NCI-H1694 treated with DMSO at 0.1 percent for 48 hours (cell line): ENCODE measurements at regions not wholly inside any gene's neighbourhood (a gene's known extent, or its start where the extent isn't known, plus 50 kb on each side); places are given as distances from the start of the nearest gene placed in this dataset.
"Not testable (repeated sequence)": the region's sequence is repeated elsewhere in the genome, so short reads cannot be mapped to it uniquely, and the experiment has no call there.

Experiments used
- DNase-seq: peaks from one replicate; lab custom pipeline; 2025; lab: John Stamatoyannopoulos, UW

DNA sequence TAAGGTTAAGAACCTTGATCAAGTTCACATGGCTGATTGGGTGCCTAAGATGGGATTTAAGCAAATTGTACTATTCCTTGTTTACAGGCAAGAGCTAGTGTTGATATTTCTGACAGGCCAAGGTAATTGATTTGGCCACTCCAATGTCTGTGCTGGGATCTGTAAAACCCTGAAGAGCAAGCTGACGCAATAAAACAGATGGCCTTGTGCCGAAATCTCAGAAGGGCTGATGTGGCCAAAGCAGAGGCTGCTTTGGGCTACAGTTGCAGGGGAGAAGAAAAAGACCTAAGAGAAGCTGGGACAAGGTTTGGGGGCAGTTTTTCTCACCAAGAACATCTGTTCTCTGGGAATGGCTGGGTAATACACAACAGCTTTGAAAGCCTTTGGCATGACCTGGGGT lies 463.2 kb upstream of the ZNF608 start:
- DNase-seq = peak; percentile 54

DNA sequence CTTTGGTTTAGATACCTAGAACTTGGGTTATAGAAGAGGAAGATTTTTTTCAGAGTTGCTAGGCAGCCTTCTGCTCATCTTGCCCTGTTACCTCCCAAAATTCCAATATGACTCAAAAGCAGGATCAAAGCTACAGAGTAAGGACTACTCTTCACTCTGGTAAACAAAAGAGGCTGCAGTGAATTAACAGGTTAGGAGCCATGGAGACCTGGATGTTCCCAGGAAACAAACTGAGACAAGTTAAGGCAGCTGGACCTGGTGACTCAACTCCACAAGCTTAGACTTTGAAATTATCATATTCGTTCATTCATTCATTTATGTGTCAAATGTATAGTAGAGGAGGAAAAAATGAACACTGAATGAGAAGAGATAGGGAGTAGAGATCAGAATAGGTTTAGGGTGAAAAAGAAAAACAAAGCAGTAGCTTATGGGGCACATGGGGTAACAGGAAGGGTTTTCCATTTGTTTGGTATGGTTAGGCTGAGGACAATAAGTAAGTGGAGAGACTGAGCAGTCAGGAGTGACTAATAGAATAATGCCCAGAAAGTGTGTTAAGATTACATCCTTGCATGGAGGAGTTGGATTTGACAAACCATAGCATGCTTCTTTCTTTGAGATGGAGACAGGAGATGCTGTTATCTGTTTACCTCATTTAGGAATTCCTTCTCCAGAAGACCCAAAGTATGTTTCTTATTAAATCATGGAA lies 464.0 kb upstream of the ZNF608 start:
- no peak for DNase-seq

DNA sequence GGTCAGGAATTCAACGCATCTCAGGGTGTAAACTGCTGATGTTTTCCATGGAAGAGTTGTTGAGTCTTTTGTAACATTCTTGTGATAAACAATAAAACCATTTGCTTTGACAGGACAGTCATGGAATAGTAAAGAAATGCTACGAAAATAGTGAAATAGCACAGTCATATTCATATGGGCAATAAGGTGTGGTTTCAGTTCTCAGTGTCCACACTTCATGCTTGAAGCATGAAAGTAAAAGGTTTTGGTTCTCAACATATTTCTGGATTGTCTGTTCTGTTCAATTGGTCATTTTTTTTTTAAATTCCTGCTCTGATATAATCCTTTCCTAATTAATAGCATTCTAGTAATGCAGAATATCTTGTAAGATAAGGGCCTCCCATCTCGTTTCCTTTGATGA lies 467.6 kb upstream of the ZNF608 start:
- no peak for DNase-seq

DNA sequence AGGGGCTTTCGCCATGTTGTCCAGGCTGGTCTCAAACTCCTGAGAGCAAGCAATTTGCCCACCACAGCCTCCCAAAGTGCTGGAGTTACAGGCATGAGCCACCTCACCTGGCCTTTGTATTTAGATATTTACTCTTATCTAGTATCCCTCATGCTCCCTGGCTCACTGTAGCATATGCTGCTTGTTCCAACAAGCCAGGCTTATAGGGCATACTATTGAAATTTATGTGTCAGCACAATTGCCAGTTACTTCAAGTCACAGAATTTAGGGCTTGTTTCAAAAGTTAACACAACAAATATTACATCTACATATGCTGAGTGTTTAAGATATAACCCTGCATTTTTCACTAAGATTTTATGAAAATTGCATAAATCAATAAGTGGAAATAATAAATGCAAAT lies 469.2 kb upstream of the ZNF608 start:
- DNase-seq = no peak

DNA sequence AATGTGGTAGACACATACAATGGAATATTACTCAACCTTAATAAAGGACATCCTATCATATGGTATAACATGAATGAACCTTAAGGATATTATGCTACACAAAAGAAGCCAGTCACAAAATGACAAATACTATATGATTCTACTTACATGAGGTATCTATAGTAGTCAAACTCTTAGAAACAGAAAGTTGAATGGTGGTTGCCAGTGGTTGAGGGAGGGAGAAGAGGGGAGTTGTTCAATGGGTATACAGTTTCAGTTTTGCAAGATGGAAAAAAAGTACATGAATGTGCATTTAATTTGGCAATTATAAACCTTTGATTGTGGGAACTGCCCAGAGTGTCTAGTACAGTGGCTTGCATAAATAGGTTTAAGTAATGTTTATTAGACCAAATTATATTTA lies 473.3 kb upstream of the ZNF608 start:
- DNase-seq = no peak

DNA sequence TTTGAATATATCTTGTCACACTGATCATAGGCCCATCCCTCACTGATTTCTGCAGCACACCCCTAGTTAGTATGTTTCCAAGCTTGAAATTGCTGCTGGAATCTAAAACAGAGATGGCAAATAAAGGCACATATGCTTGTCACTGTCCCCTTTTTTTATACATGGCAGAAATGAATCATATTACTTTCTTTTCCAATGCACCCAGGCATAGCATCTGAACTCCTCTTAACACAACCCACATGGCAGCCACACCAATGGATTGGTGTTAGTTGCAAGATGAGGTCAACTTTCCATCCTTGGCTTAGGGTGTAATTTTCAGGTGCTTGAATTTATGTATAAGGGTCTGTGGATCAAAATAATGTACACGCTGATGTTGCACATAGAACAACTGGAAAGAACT lies 473.8 kb upstream of the ZNF608 start:
- no peak for DNase-seq

DNA sequence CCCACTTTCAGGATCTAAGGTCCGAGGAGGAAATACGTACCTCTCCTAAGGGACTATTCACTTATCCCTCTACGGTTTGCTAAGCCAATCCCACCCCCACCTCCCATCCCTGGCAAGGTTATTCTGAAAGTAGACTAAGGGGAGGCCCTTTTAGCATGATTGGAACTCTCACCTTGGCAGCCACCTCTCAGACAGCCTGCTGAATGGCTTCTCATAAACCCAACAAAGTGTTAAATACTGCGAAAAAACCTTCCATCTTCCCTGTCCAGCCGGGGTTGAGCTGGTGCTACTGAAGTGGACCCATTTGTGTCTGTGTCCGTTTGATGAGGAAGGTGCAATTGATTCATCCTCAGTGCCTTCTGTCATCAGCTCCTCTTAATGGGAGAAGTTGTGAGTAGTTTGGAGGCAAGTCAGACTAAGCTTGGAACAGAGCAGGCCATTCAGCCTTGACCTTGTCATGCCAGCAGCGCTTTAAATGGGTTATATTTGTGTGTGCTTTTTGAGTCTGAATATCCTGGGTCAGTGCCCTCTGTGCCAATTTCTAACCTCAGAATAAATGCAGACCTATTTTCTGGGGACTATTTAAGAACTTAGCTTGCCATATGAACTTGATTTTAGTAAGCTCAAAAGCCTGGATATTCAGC lies 476.3 kb upstream of the ZNF608 start:
- no peak for DNase-seq

DNA sequence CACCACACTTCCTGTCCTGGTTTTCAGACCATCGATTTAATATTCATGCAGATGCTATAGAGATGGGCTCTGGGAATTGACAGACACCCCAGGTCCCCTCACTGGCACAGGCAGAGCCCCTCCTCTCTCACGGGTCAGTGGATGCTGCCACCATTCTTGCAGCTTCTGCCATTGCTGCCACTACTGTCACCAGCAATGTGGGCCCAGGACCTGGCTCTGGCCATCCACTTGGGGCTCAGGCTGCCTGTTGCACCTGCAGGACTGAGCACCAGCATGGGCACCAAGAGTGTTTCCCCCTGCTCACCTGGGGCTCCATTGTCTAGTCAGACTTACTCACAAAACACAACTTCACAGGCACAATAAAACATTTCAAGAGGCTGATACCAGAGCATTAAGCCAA lies 479.0 kb upstream of the ZNF608 start:
- DNase-seq = no peak

DNA sequence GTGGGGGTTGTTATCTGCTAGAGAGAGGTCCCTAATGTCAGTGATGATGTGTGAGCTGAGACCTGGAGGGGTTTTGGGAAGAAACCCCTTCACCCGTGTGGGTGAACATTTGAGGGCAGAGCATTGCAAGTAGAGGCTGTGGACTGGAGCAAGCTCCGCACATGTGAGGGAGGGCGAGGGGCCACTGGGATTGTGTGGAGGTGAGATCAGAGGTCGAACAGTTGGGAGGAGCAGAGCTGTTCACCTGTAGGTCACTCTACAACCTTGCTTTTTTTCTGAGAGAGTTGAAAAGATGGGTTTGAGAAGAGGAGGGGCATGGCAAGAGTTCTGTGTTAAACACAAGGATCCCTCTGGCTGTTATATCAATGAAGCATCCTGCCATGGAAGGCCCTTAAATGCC lies 480.4 kb upstream of the ZNF608 start:
- DNase-seq = no peak

DNA sequence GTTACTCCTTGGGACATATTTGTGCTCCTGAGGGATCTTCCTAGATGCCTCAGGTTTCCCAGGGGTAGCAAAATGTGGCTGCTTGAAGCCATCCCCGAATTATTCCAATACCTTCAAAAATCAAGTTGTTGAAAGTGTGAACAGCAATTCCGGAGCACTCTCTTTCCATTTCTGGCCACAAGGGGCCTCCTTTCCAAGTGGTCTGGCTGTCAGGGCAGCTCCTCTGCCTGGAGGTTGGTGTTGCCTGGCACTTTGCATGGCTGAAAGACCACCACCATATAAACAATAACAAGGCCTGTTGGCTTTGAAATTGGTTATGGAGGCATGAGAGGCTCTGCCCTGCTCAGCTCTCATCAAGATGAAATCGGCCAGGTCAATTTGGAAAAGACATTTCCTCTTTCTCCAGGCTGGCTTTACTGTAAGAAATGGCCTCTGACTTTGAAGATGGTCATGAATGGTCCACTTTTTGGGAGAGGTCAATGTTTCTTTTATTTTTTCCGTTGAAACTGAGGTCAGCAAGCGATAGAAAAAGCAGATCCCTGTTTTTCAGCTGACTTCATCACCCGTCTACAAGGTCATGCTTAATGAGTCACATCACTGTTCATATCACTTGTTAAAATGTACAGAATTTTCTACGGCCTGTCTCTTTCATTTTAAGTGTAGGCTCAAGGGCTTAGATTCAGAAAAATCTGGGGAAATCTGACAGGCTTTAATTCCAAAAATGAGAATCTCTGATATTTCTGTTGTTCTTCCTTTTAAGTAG lies 481.1 kb upstream of the ZNF608 start:
- DNase-seq = peak; percentile 7

DNA sequence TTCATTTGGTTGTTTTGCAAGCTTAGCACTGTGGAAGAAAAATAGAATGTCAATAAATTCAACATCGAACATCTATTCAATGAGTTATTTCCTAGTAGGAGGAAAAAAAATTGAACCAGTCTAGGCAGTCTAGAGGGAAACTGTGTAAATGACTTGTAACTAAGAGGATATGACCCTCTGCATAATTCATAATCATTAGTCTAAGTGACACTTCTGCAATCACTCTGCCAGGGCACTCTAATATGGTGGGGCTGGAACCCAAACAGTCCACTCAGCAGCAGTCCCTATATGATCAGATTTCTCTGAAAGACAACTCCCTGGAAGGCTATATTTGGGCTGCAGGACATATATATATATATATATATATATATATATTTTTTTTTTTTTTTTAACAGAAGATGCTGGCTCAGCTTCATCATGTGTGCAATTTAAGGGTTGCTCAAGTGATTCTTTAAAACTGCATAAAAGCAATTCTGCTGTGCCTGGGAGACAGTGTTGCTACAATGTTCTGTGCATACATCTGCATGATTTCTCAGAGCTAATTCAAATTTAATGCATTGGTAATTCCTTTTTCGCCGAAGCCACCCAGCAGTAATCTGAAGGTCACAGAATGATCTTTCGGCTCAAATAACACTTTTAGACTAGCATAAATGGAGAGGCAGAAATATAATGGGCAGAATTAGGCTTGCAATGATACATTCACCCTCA lies 482.1 kb upstream of the ZNF608 start:
- DNase-seq = no peak

DNA sequence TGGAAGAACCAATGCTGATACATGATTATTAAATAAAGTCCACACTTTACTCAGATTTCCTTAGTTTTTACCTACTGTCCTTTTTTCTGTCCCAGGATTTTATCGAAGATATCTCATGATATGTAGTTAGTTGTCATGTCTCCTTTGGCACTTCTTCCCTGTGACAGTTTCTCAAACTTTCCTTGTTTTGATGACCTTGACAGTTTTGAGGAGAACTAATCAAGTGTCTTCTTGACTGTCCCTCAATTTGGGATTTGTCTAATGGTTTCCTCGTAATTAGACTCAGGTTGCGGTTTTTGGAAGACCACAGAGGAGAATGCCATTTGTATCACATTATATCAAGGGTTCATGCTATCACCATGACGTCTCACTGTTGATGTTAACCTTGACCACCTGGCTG lies 483.1 kb upstream of the ZNF608 start:
- no peak for DNase-seq

DNA sequence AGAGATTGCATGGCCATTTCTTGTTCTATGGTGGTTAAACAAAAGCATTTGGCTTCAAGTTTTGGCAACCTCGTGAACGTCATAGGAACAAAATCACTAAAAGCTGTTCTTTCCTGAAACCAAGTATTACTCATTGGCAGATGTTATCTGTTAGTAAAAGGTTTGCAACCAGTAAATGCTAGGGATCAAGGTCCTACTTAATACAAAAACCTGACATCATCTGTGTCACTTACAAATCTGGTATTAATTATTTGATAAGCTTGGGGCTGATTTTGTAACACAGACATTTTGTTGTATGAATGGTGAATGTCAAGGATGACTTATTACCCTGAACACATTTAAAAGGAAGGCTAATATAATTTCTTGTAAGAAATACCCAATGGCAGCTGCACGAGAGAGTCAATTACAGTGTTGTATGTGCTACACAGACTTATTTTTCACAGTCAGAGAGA lies 486.4 kb upstream of the ZNF608 start:
- DNase-seq = no peak

DNA sequence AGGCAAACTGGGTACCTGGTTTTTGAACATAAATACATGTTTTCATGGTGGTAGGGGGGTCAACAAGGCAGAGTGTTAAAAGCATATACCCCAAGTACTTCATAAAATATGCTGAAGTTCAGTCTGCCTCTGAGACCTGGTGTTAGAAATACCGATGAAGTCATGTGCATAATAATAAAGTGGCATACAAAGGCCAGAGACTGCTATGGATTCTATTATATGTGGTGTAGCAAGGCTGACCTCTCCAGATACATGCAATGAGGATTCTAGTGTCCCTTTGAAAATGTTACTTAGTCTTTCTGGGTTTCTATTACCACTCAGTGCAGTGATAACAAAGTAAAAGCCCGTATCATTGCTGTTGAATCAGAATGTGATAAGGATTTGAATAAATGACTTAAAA lies 487.5 kb upstream of the ZNF608 start:
- no peak for DNase-seq

DNA sequence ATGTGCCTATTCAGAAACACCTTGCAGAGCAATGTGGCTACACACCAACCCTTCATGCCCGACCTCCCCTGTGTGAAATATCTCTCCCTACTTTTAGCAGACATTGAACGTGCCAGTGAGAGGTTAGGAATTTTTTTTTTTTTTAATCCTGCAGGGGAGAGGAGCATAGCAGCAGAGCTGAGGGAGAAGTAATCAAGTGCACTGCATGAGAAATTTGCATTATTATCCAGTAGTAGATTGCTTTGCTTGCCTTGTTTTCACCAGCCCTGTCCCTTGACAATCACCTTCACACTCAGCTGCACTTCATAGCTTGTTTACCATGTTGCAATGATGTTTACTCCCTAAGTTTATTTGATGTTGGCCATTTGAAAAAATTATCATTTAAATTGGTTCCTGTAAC lies 489.6 kb upstream of the ZNF608 start:
- no peak for DNase-seq

DNA sequence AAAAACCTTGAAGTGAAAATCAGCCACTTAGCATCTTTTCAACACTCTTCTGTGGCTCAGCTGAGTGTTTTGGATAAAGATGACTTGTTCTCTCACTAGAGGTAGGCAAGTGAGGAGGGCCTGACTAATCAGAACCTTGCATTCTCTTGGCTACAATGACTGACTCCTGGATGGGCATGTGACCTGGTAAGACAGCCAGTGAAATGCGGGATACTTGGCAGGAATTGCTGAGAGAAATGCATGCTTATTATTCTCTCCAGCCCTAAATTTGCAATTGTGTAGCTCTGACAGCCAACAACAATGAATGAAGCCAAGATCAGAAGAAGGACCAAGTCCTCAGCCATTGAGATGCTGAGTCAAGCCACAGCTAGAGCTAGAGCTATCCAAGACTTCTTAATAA lies 490.5 kb upstream of the ZNF608 start:
- no peak for DNase-seq

DNA sequence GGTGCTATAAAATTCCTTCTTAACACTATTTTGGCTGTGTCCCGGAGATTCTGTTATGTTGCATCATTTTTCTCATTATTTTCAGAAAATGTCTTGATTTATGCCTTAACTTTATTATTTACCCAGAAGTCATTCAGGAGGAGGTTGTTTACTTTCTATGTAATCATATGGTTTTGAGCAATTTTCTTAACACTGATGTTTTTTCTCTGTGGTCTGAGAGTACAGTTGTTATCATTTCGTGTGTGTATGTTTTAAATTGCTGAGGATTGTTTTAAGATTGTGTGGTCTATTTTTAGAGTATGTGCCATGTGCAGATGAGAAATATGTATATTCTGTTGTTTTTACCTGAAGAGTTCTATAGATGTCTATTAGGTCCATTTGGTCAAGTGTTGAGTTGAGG lies 498.1 kb upstream of the ZNF608 start:
- DNase-seq = no peak

DNA sequence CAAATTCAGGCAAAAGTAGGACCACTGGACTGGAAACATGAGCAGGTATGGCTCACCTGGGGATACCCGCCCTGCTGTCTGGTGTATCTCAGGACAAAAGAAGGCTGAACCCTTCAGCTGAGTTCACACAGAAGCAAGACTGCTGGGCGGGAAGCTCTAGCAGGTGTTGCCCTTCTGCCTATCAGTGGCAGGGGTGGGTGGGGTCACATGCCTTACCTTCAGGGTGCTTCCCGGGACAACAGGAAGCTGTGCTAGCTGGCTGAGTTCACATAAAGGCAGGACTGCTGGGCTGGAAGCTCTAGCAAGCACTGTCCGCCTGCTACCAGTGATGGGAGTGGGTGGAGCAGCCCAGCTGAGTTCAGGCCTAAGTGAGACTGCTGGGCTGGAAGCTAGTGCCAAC lies 498.8 kb upstream of the ZNF608 start:
- no peak for DNase-seq

DNA sequence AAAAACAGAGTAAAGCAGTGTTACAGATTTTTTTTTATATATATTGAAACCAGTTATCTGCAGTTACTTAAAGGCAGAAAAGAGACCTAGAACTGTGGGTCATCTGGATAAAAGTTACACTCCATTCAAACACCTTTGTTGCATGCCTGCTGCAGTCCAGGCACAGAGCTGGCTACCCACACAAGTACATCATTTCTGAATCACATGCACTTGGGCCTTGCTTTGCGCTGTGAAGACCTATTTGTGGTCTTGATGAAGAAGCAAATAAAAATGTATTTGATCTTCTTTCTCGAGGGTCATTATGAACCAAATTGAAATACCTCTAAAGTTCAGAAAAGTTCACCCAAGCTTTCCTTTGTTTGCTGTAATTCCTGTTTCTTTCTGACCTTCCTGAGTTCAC lies 503.0 kb upstream of the ZNF608 start:
- no peak for DNase-seq

DNA sequence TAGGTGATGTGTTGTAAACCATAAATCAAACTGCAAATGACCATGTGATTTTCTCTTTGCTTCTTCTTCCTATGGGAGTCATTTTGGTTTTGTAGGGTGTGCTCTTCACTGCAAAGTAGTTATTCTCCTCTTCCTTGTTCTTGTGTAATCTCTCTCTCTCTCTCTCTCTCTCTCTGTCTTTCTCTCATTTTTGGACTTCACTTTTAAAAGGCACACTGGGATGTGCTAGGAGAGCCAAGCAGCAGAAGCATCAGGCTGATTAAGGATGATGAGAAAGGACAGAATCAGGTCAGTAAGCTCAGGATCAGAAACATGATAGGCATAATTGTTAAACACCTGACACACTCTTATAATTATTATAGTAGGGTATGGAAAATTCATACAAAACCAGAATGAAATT lies 505.3 kb upstream of the ZNF608 start:
- DNase-seq = no peak

DNA sequence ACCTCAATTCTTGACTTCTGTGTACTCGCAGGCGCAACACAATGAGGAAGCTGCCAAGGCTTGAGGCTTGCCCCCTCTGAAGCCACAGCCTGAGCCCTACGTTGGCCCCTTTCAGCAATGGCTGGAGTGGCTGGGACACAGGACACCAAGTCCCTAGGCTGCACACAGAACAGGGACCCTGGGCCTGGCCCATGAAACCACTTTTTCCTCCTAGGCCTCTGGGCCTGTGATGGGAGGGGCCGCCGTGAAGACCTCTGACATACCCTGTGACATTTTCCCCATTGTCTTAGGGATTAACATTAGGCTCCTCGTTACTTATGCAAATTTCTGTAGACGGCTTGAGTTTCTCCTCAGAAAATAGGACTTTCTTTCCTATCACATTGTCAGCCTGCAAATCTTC lies 507.2 kb upstream of the ZNF608 start:
- DNase-seq = not testable (repeated sequence)

DNA sequence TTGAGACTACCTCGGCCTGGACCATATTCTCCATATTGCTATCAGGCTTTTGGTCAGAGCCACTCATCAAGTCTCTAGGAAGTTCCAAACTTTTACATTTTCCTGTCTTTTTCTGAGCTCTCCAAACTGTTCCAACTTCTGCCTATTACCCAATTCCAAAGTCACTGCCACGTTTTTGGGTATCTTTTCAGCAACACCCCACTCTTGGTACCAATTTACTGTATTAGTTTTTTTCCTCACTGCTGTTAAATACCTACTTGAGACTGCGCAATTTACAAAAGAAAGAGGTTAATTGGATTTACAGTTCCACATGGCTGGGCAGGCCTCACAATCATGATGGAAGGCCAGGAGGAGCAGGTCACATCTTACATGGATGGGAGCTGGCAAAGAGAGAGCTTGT lies 507.8 kb upstream of the ZNF608 start:
- no peak for DNase-seq

DNA sequence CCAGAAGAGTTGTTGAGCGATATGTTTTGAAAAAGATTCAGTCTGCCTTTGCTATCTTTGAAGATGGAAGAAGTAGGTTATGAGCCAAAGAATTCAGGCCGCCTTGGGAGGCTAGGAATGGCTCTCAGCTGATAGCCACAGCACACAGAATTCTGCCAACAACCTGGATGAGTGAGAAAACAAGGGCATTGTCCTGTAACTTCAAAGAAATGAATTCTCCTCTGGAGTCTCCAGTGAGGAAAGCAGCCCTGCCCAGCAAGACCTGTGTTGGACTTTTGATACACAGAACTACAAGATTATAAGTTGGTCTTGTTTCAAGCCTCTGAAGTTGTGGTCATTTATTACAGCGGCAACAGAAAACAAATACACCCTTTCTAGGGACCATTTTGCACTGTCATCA lies 509.9 kb upstream of the ZNF608 start:
- DNase-seq = no peak
